ENCODE measurements at regions not wholly inside any gene's neighbourhood (a gene's known extent, or its start where the extent isn't known, plus 50 kb on each side); places are given as distances from the start of the nearest gene placed in this dataset.
A peak's percentile ranks its signal among the peaks of the same experiment; 100 is the strongest.

DNA sequence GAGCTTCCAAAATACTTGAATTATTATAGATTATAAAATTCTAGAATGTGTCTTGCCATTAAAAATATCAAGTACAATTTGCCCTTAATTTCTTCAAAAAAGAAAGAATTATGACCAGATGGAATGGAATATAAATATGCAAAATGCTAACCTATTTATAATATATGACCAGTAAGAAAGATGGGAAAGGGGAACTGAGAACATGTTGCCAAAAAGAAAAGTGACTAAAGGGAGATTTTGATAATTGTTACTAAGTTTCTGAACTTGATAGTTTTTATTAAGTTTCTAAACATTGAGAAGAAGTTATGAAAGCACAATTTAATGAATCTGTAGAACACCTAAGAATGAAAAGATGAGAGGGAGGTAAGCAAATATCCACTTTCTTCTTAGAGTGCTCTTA lies 188.4 kb upstream of the NR4A3 start:
- DNase-seq (ENCODE audit: low read depth in 1 of 2, low spot score in 1 of 2), result no peak
- Histone ChIP-seq H3K27me3 (ENCODE audit: insufficient read depth, poor library complexity, severe bottlenecking) (no peaks in the 10 kb centered on the region), H3K4me3 (replicated peaks; ENCODE audit: insufficient read depth, low read length) (no peak overlapping the region), H3K27ac (replicated peaks) (no peak overlapping the region)
- TF ChIP-seq GABPA (IDR thresholded peaks at IDR 0.05; ENCODE audit: low read depth), result no peak
- TF ChIP-seq, protein P1, sequence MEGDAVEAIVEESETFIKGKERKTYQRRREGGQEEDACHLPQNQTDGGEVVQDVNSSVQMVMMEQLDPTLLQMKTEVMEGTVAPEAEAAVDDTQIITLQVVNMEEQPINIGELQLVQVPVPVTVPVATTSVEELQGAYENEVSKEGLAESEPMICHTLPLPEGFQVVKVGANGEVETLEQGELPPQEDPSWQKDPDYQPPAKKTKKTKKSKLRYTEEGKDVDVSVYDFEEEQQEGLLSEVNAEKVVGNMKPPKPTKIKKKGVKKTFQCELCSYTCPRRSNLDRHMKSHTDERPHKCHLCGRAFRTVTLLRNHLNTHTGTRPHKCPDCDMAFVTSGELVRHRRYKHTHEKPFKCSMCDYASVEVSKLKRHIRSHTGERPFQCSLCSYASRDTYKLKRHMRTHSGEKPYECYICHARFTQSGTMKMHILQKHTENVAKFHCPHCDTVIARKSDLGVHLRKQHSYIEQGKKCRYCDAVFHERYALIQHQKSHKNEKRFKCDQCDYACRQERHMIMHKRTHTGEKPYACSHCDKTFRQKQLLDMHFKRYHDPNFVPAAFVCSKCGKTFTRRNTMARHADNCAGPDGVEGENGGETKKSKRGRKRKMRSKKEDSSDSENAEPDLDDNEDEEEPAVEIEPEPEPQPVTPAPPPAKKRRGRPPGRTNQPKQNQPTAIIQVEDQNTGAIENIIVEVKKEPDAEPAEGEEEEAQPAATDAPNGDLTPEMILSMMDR (IDR thresholded peaks at IDR 0.05; ENCODE audit: insufficient read depth, low read length), result no peak
- TF ChIP-seq, protein P2, sequence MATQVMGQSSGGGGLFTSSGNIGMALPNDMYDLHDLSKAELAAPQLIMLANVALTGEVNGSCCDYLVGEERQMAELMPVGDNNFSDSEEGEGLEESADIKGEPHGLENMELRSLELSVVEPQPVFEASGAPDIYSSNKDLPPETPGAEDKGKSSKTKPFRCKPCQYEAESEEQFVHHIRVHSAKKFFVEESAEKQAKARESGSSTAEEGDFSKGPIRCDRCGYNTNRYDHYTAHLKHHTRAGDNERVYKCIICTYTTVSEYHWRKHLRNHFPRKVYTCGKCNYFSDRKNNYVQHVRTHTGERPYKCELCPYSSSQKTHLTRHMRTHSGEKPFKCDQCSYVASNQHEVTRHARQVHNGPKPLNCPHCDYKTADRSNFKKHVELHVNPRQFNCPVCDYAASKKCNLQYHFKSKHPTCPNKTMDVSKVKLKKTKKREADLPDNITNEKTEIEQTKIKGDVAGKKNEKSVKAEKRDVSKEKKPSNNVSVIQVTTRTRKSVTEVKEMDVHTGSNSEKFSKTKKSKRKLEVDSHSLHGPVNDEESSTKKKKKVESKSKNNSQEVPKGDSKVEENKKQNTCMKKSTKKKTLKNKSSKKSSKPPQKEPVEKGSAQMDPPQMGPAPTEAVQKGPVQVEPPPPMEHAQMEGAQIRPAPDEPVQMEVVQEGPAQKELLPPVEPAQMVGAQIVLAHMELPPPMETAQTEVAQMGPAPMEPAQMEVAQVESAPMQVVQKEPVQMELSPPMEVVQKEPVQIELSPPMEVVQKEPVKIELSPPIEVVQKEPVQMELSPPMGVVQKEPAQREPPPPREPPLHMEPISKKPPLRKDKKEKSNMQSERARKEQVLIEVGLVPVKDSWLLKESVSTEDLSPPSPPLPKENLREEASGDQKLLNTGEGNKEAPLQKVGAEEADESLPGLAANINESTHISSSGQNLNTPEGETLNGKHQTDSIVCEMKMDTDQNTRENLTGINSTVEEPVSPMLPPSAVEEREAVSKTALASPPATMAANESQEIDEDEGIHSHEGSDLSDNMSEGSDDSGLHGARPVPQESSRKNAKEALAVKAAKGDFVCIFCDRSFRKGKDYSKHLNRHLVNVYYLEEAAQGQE (IDR thresholded peaks at IDR 0.05; ENCODE audit: insufficient replicate concordance, low read depth), result no peak
- TF ChIP-seq SPI1 (IDR thresholded peaks at IDR 0.05; ENCODE audit: borderline replicate concordance, low read depth), result no peak
- TF ChIP-seq POLR2AphosphoS5 (IDR thresholded peaks at IDR 0.05; ENCODE audit: low read depth), result no peak

DNA sequence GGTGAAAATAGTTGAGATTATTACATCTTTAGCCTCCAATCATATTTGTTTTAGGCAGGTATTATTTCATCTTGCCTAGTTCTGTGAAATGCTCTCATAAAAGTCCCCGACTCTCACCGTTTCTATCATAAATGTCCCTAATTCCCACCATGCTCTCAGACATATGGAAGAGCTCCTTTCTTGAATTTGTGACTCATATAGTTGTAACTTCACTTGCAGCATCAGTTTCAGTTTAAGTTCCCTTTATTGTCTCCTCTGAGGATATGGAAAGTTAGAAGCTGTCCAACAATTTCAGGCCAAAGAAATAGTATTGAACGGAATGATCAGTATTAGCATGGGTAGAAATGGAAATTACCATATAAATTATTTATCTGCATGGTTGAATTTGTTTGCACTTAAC lies 187.5 kb upstream of the NR4A3 start:
- no peak overlapping the region for H3K4me3 ChIP-seq (replicated peaks; ENCODE audit: insufficient read depth, low read length)
- no peaks in the 10 kb centered on the region for H3K27me3 ChIP-seq (ENCODE audit: insufficient read depth, poor library complexity, severe bottlenecking)
- H3K27ac ChIP-seq (replicated peaks), result no peak overlapping the region
- TF ChIP-seq SPI1 (IDR thresholded peaks at IDR 0.05; ENCODE audit: borderline replicate concordance, low read depth), result no peak
- TF ChIP-seq, protein P2 (IDR thresholded peaks at IDR 0.05; ENCODE audit: insufficient replicate concordance, low read depth), result peak; percentile 17
- no peak for DNase-seq (ENCODE audit: low read depth in 1 of 2, low spot score in 1 of 2)

DNA sequence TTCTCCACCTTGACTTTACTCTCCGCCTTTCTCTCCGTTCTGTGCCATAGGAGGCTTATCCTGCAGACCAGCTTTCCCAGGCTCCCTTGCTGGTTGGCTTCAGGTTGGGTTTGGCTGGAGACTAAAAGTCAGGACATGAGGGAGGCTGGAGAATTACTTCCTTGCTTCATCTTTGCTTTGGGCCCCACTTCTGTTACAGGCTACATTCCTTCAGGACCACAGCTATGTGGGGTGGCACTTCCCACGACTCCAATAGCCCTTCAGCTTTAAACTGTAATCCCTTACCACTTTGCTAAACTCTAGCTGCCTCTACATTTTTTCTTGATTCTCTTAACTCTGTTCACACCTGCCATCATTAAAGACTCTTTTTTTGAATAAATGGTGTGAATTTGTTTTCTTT lies 186.7 kb upstream of the NR4A3 start:
- DNase-seq (ENCODE audit: low read depth in 1 of 2, low spot score in 1 of 2), result no peak
- no peak overlapping the region for H3K27ac ChIP-seq (replicated peaks)
- H3K27me3 ChIP-seq (ENCODE audit: insufficient read depth, poor library complexity, severe bottlenecking), result no peaks in the 10 kb centered on the region
- no peak overlapping the region for H3K4me3 ChIP-seq (replicated peaks; ENCODE audit: insufficient read depth, low read length)
- TF ChIP-seq SPI1 (IDR thresholded peaks at IDR 0.05; ENCODE audit: borderline replicate concordance, low read depth), result no peak

DNA sequence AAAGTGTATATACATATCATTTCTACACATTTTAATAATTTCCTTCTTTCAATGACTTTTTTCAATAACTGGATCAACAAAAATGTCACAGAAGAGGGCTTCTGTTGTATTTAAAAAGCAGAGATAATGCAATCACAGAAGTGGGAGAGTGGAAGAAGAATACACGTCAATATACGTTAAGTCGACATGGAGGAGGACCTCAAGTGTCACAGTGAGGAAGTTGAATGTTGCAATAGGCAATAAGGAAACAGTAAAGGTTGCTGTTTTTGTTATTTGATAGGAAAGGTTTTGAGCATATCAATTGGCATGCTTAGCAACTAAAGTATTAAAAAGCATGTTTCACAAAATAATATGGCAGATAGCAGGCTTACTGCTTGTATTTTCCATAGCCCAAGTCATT lies 184.0 kb upstream of the NR4A3 start:
- no peak overlapping the region for H3K4me3 ChIP-seq (replicated peaks; ENCODE audit: insufficient read depth, low read length)
- H3K27me3 ChIP-seq (ENCODE audit: insufficient read depth, poor library complexity, severe bottlenecking), result no peaks in the 10 kb centered on the region
- H3K27ac ChIP-seq (replicated peaks), result no peak overlapping the region
- TF ChIP-seq POLR2AphosphoS5 (IDR thresholded peaks at IDR 0.05; ENCODE audit: low read depth) (no peak), GABPA (IDR thresholded peaks at IDR 0.05; ENCODE audit: low read depth) (no peak), SPI1 (IDR thresholded peaks at IDR 0.05; ENCODE audit: borderline replicate concordance, low read depth) (peak; percentile 90)
- TF ChIP-seq, protein P1 (IDR thresholded peaks at IDR 0.05; ENCODE audit: insufficient read depth, low read length), result no peak
- TF ChIP-seq, protein P2 (IDR thresholded peaks at IDR 0.05; ENCODE audit: insufficient replicate concordance, low read depth), result no peak
- peak; percentile 20 to 41 for DNase-seq (ENCODE audit: low read depth in 1 of 2, low spot score in 1 of 2)

All from HL-60 (cell line).